ENCODE measurements at regions not wholly inside any gene's neighbourhood (a gene's known extent, or its start where the extent isn't known, plus 50 kb on each side); places are given as distances from the start of the nearest gene placed in this dataset.

GRCh38 chr11:29319210-29319609, 697.6 kb downstream of the KCNA4 start:
- H3K9me3 ChIP-seq = no peaks in the 10 kb centered on the region
- no peak for DNase-seq
- H3K36me3 ChIP-seq (ENCODE audit: low read depth, missing control alignments) = no peaks in the 10 kb centered on the region
- 86 to 100% methylated on average over 1 of the region's 1 CpG for whole genome bisulfite sequencing, 2 donors
- no peaks in the 10 kb centered on the region for H3K27me3 ChIP-seq
- H3K4me3 ChIP-seq = no peak overlapping the region
- no peak overlapping the region for H3K27ac ChIP-seq
- TF ChIP-seq CTCF (IDR thresholded peaks at IDR 0.05) (no peak), POLR2A (IDR thresholded peaks at IDR 0.05) (no peak)
- intact Hi-C loops (cut with DNase I; ENCODE audit: low total_unique reads) = no loop called here
- no peaks in the 10 kb centered on the region for H3K4me1 ChIP-seq

DNA sequence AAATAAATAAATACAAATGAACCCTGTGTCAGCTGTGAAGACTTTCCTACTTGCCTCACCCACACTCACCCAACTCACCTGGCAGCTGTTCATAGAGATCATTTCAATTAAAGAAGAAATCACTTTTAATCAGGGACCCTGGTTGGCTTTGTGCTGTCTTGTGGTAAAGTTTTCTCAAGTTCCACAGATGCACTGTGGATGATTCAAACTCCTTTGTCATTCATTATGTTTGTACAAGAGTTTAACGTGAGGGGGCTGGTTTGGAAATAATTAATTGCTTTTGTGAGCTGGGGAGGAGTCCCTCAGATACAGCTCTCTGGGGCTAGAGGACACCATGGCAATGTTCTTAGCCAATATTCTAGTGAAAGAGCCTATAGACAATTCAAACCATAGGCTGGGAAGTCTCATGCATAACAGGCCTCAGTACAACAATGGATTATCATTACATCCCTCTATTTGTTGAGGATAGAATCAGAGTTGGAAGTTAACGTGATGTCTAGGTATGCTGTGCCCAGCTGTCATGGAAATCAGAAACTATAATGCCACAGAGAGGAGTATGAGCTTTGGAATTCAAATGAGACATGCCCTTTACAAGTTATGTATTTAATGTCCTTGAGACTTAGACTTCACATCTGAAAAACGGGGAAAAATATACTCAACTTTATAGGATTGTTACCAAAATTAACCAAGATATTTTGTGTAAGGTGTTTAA, 698.5 kb downstream of the KCNA4 start:
- Histone ChIP-seq H3K36me3 (ENCODE audit: low read depth, missing control alignments) (no peaks in the 10 kb centered on the region), H3K4me3 (no peak overlapping the region), H3K9me3 (no peaks in the 10 kb centered on the region), H3K4me1 (no peaks in the 10 kb centered on the region), H3K27me3 (no peaks in the 10 kb centered on the region), H3K27ac (no peak overlapping the region)
- intact Hi-C loops (cut with DNase I; ENCODE audit: low total_unique reads) = no loop called here
- DNase-seq = no peak
- 71 to 72% methylated on average over 3 of the region's 3 CpGs for WGBS, 2 donors
- TF ChIP-seq CTCF (IDR thresholded peaks at IDR 0.05) (no peak), POLR2A (IDR thresholded peaks at IDR 0.05) (no peak)

DNA sequence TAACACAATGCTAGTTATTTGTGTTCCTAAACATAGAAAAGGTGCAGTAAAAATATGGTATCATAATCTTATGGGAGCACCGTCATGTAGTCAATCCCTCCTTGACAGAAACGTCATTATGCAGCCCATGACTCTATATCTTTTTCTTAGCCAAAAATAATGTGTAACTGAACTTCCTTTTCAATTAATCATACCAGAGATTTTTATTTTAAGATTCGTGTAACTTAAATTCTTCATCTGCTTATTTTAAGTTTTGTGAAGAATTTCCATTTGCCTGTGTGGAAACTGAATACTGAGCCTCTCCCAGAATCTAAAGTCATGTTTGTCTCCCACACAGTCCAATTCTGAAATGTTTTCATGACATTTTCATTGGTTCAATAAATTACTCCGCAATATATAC, 699.1 kb downstream of the KCNA4 start:
- no peaks in the 10 kb centered on the region for H3K9me3 ChIP-seq
- intact Hi-C loops (cut with DNase I; ENCODE audit: low total_unique reads) = no loop called here
- no peak for DNase-seq
- no peaks in the 10 kb centered on the region for H3K4me1 ChIP-seq
- TF ChIP-seq POLR2A (IDR thresholded peaks at IDR 0.05) = no peak
- no peak for TF ChIP-seq CTCF (IDR thresholded peaks at IDR 0.05)
- WGBS, 2 donors = 85 to 89% methylated on average over 4 of the region's 4 CpGs
- H3K36me3 ChIP-seq (ENCODE audit: low read depth, missing control alignments) = no peaks in the 10 kb centered on the region
- H3K27ac ChIP-seq = no peak overlapping the region
- no peak overlapping the region for H3K4me3 ChIP-seq
- H3K27me3 ChIP-seq = no peaks in the 10 kb centered on the region

DNA sequence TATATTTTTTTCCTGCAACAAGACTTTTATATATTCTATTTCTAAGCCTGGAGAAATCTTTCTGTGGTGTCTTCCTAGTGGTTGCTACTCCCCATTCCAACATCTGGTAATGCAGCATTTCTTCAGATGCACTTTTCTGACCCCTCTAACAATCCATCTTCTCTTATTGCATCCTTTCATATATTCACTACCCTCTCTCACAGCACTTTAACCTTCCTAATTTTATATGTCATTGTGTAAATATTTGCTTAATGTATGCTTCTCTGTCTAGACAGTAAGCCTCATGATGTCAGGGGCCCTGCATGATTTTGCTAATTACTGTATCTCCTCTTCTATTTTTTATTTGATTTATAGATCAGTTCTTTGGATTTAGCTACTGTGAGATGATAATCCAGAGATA, 701.6 kb downstream of the KCNA4 start:
- H3K4me1 ChIP-seq = no peaks in the 10 kb centered on the region
- no peak overlapping the region for H3K27ac ChIP-seq
- H3K36me3 ChIP-seq (ENCODE audit: low read depth, missing control alignments) = no peaks in the 10 kb centered on the region
- H3K4me3 ChIP-seq = no peak overlapping the region
- DNase-seq = no peak
- no peaks in the 10 kb centered on the region for H3K9me3 ChIP-seq
- no peaks in the 10 kb centered on the region for H3K27me3 ChIP-seq
- intact Hi-C loops (cut with DNase I; ENCODE audit: low total_unique reads) = no loop called here
- TF ChIP-seq POLR2A (IDR thresholded peaks at IDR 0.05) = no peak
- no peak for TF ChIP-seq CTCF (IDR thresholded peaks at IDR 0.05)

GRCh38 chr11:29314211-29314610, 702.6 kb downstream of the KCNA4 start:
- 84 to 89% methylated on average over 1 of the region's 1 CpG for WGBS, 2 donors
- H3K36me3 ChIP-seq (ENCODE audit: low read depth, missing control alignments) = no peaks in the 10 kb centered on the region
- DNase-seq = no peak
- H3K9me3 ChIP-seq = no peaks in the 10 kb centered on the region
- intact Hi-C loops (cut with DNase I; ENCODE audit: low total_unique reads) = no loop called here
- H3K27me3 ChIP-seq = no peaks in the 10 kb centered on the region
- no peak for TF ChIP-seq POLR2A (IDR thresholded peaks at IDR 0.05)
- no peak for TF ChIP-seq CTCF (IDR thresholded peaks at IDR 0.05)
- no peaks in the 10 kb centered on the region for H3K4me1 ChIP-seq
- no peak overlapping the region for H3K27ac ChIP-seq
- no peak overlapping the region for H3K4me3 ChIP-seq
